Endothelial cell of umbilical vein (primary cell): ENCODE measurements at regions not wholly inside any gene's neighbourhood (a gene's known extent, or its start where the extent isn't known, plus 50 kb on each side); places are given as distances from the start of the nearest gene placed in this dataset.

Experiments used
- BruUV-seq: library from RNA; stranded (reverse); fragments of 400-500 nt; replicated peaks from 2 replicates; lab custom pipeline; 2021; lab: Mats Ljungman, UMichigan
- CTCF ChIA-PET: fragments of 300-600, 350-600 bp; sonication (Branson Sonifier 250); formaldehyde crosslinking; loops from one replicate; lab custom pipeline; 2021; ENCODE audit warnings: antibody characterized with exemption, inconsistent platforms; lab: Charles Lee
- POLR2A ChIA-PET: fragments of 300-600, 350-600 bp; sonication (Branson Sonifier 250); formaldehyde crosslinking; loops from one replicate; lab custom pipeline; 2021; ENCODE audit warnings: antibody characterized with exemption, inconsistent platforms; lab: Charles Lee
- DNase-seq: peaks from one replicate; pipeline ENCODE4 v3.0.0-alpha.2; 2011; ENCODE audit warnings: low read depth, low spot score
- FAIRE-seq: peaks from 2 replicates; lab custom pipeline; 2011; peaks lifted over from hg19 to GRCh38; lab: Jason Lieb, UNC
- H2AFZ ChIP-seq: 2 replicates; pipeline ENCODE4 v1.6.0; 2012; ENCODE audit warnings: low read depth, low read length, control low read depth, inconsistent platforms
- H3K27ac ChIP-seq: 2 replicates; pipeline ENCODE4 v1.5.1; 2011; ENCODE audit warnings: low read depth, mild to moderate bottlenecking, control low read depth, low read length, moderate library complexity; ENCODE audit not compliant: insufficient read depth
- H3K27me3 ChIP-seq, 2 experiments: 2 replicates each; pipeline versions ENCODE4 v1.6.0 to v1.6.1; 2011; ENCODE audit warnings: low read length in 2 of 2, mixed read lengths in 1 of 2; ENCODE audit not compliant: control insufficient read depth in 2 of 2, insufficient read depth in 2 of 2
- H3K36me3 ChIP-seq, 2 experiments: 2 replicates in 1 of 2; 3 replicates in 1 of 2; pipeline ENCODE4 v1.5.1; 2011; ENCODE audit warnings: low read length in 2 of 2, mild to moderate bottlenecking in 1 of 2, moderate library complexity in 1 of 2; ENCODE audit not compliant: control insufficient read depth in 2 of 2, insufficient read depth in 2 of 2; ENCODE audit errors: extremely low read depth in 1 of 2
- H3K4me1 ChIP-seq: 3 replicates; pipeline ENCODE4 v1.5.1; 2011; ENCODE audit warnings: mild to moderate bottlenecking, low read length; ENCODE audit not compliant: control insufficient read depth, insufficient read depth; ENCODE audit errors: extremely low read depth
- H3K4me2 ChIP-seq: 2 replicates; pipeline ENCODE4 v1.6.1; 2011; ENCODE audit warnings: low read length, control low read depth, mixed read lengths; ENCODE audit not compliant: insufficient read depth
- H3K4me3 ChIP-seq, 3 experiments: fragments of 200-600 bp in 1 of 3; sonication (generic), shearing (Covaris generic) in 1 of 3; replicated peaks in 1 of 3; 2 replicates each; pipeline ENCODE4 v1.5.1; 2011 to 2016; ENCODE audit warnings: control low read depth in 3 of 3, low read length in 3 of 3, mild to moderate bottlenecking in 2 of 3, inconsistent platforms in 1 of 3, low read depth in 1 of 3, moderate library complexity in 1 of 3; ENCODE audit not compliant: insufficient read depth in 1 of 3
- H3K79me2 ChIP-seq: 2 replicates; pipeline ENCODE4 v1.6.0; 2012; ENCODE audit warnings: low read length, inconsistent platforms; ENCODE audit not compliant: control insufficient read depth, insufficient read depth
- H3K9ac ChIP-seq: replicated peaks from 2 replicates; pipeline ENCODE3; 2011; ENCODE audit warnings: low read length, control low read depth; ENCODE audit not compliant: insufficient read depth; ENCODE audit errors: extremely low read depth
- H3K9me1 ChIP-seq: replicated peaks from 3 replicates; pipeline ENCODE4 v1.6.0; 2011; ENCODE audit warnings: mild to moderate bottlenecking, low read length; ENCODE audit not compliant: control insufficient read depth, insufficient read depth; ENCODE audit errors: extremely low read depth
- H3K9me3 ChIP-seq: replicated peaks from 2 replicates; pipeline ENCODE4 v1.5.1; 2012; ENCODE audit warnings: low read length, inconsistent platforms; ENCODE audit not compliant: control insufficient read depth, insufficient read depth
- H4K20me1 ChIP-seq: replicated peaks from 2 replicates; pipeline ENCODE3; 2011; ENCODE audit warnings: mild to moderate bottlenecking, low read length; ENCODE audit not compliant: control insufficient read depth, insufficient read depth; ENCODE audit errors: extremely low read depth
- JUN ChIP-seq: IDR thresholded peaks from 2 replicates; pipeline ENCODE4 v1.6.1; 2011; ENCODE audit warnings: borderline replicate concordance, low read depth; ENCODE audit not compliant: insufficient read length, insufficient read depth
- POLR2A ChIP-seq: IDR thresholded peaks from 2 replicates; pipeline ENCODE4 v1.6.1; 2012; ENCODE audit warnings: low read depth, mild to moderate bottlenecking, control low read depth, low read length
- dilution Hi-C: fragments of 300-500 bp; cut with MboI; formaldehyde crosslinking; loops from one replicate; pipeline ENCODE4 v1.15.0; 2019; ENCODE audit warnings: low sequenced_read_pairs; ENCODE audit not compliant: extremely low pct_ligation_motif_present
- intact Hi-C: fragments of 100-400 bp; cut with micrococcal nuclease; formaldehyde crosslinking; loops from one replicate; pipeline ENCODE4 v1.10.0; 2022

GRCh38 chr10:71045204-71045809 lies 156.9 kb upstream of the PCBD1 start:
- no peak for FAIRE-seq
- dilution Hi-C loops = no loop called here
- no peak for DNase-seq
- Histone ChIP-seq H3K9me3 (no peaks in the 10 kb centered on the region), H3K79me2 (no peaks in the 10 kb centered on the region), H3K4me3 (no peak overlapping the region), H3K4me2 (no peak overlapping the region), H3K27ac (no peak overlapping the region), H4K20me1 (no peaks in the 10 kb centered on the region), H3K4me1 (no peaks in the 10 kb centered on the region), H3K9ac (no peak overlapping the region), H3K9me1 (no peaks in the 10 kb centered on the region), H2AFZ (no peak overlapping the region), H3K36me3 (no peaks in the 10 kb centered on the region), H3K27me3 (peaks cover 0 to 2% of the 10 kb centered on the region in 2 experiments)
- BruUV-seq = no TSS peak
- ChIA-PET CTCF (interaction anchor here (0.7 kb wide), 1 partner anchor 142 kb away, joined by 3 read pairs; no protein-coding TSS in a partner anchor), POLR2A (no interaction called here)
- no peak for TF ChIP-seq JUN
- intact Hi-C loops = no loop called here

DNA sequence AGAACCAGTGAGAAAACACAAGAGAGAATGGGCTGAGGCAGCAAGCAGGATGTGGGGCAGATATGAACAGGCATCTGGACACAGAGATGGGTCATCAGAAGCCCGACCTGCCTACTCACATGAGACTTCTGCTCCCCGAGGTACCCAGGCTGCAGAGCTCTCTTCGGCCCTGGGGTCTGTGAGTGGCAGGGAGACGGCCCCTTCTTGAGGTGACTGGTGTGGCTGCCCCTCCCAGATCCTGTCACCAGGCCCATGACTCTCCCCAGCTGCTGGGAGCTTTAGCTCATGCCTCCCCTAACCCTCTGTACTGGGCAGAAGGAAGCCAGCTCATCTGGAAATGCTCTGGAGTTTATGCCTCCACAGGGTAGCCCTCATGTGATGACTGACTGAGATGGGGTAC lies 157.6 kb upstream of the PCBD1 start:
- no peak overlapping the region for H3K4me2 ChIP-seq
- no peak for FAIRE-seq
- no peaks in the 10 kb centered on the region for H3K9me3 ChIP-seq
- no peaks in the 10 kb centered on the region for H4K20me1 ChIP-seq
- no peaks in the 10 kb centered on the region for H3K4me1 ChIP-seq
- TF ChIP-seq POLR2A = no peak
- H3K79me2 ChIP-seq = no peaks in the 10 kb centered on the region
- no TSS peak for BruUV-seq
- no peak overlapping the region for H3K27ac ChIP-seq
- H3K9me1 ChIP-seq = no peaks in the 10 kb centered on the region
- H3K36me3 ChIP-seq = no peaks in the 10 kb centered on the region
- H3K4me3 ChIP-seq = no peak overlapping the region
- CTCF ChIA-PET = interaction anchor here (0.7 kb wide), 1 partner anchor 143 kb away, joined by 3 read pairs; no protein-coding TSS in a partner anchor
- POLR2A ChIA-PET = no interaction called here
- DNase-seq = no peak
- intact Hi-C loops = no loop called here
- no peak overlapping the region for H2AFZ ChIP-seq
- dilution Hi-C loops = no loop called here
- H3K9ac ChIP-seq = no peak overlapping the region
- peaks cover 0 to 2% of the 10 kb centered on the region in 2 experiments for H3K27me3 ChIP-seq
